ENCODE measurements at regions not wholly inside any gene's neighbourhood (a gene's known extent, or its start where the extent isn't known, plus 50 kb on each side); places are given as distances from the start of the nearest gene placed in this dataset.

- DNase-seq, result peak; percentile 6
These were observed 180.3 kb upstream of the GRB10 start for GRCh38 chr7:50962962-50963374.

- DNase-seq, result no peak
These were observed 179.7 kb upstream of the GRB10 start for GRCh38 chr7:50962281-50962883.

- no peak for DNase-seq
These were observed 178.1 kb upstream of the GRB10 start for GRCh38 chr7:50960621-50961310.

GRCh38 chr7:50959991-50960390, 177.3 kb upstream of the GRB10 start:
- DNase-seq, result no peak

GRCh38 chr7:50959560-50959959, 176.9 kb upstream of the GRB10 start:
- no peak for DNase-seq

GRCh38 chr7:50957855-50958254, 175.2 kb upstream of the GRB10 start:
- DNase-seq, result no peak

GRCh38 chr7:50957431-50957830, 174.7 kb upstream of the GRB10 start:
- DNase-seq, result no peak

- DNase-seq, result no peak
These were observed 173.9 kb upstream of the GRB10 start for GRCh38 chr7:50956522-50957155.

GRCh38 chr7:50954716-50955115, 172.0 kb upstream of the GRB10 start:
- no peak for DNase-seq

- DNase-seq, result no peak
These were observed 171.5 kb upstream of the GRB10 start for GRCh38 chr7:50954245-50954644.

GRCh38 chr7:50953820-50954219, 171.1 kb upstream of the GRB10 start:
- DNase-seq, result no peak

- DNase-seq, result no peak
These were observed 170.6 kb upstream of the GRB10 start for GRCh38 chr7:50953303-50953702.

GRCh38 chr7:50952544-50952943, 169.8 kb upstream of the GRB10 start:
- no peak for DNase-seq

- DNase-seq, result no peak
These were observed 169.4 kb upstream of the GRB10 start for GRCh38 chr7:50952120-50952519.

- DNase-seq, result no peak
These were observed 160.8 kb upstream of the GRB10 start for GRCh38 chr7:50943482-50943881.

GRCh38 chr7:50941525-50941924, 158.8 kb upstream of the GRB10 start:
- no peak for DNase-seq

GRCh38 chr7:50940621-50941020, 157.9 kb upstream of the GRB10 start:
- no peak for DNase-seq

- no peak for DNase-seq
These were observed 156.3 kb upstream of the GRB10 start for GRCh38 chr7:50939021-50939420.

GRCh38 chr7:50937727-50938126, 155.0 kb upstream of the GRB10 start:
- DNase-seq, result no peak

- no peak for DNase-seq
These were observed 143.4 kb upstream of the GRB10 start for GRCh38 chr7:50926049-50926448.

- DNase-seq, result no peak
These were observed 140.8 kb upstream of the GRB10 start for GRCh38 chr7:50923476-50923875.

GRCh38 chr7:50921114-50921813, 138.6 kb upstream of the GRB10 start:
- DNase-seq, result no peak

GRCh38 chr7:50920031-50920635, 137.4 kb upstream of the GRB10 start:
- no peak for DNase-seq

Measured in activated CD4-positive, alpha-beta T cell treated with anti-CD3 and anti-CD28 coated beads, Interleukin-10, Interleukin-2, amounts not matched to agents 100 ng/mL and 50 ng/mL, durations not matched to agents 16 hours and 8 hours (primary cell).